ENCODE measurements at regions not wholly inside any gene's neighbourhood (a gene's known extent, or its start where the extent isn't known, plus 50 kb on each side); places are given as distances from the start of the nearest gene placed in this dataset.

GRCh38 chr13:90395846-90396245, 951.6 kb upstream of the MIR17HG start:
- ChIA-PET CTCF (no interaction called here), POLR2A (no interaction called here)
- Mint-ChIP-seq H3K27me3 (no peaks in the 10 kb centered on the region), H3K4me1 (ENCODE audit: low read depth) (no peaks in the 10 kb centered on the region), H3K9me3 (peaks cover 18% of the 10 kb centered on the region), H3K4me3 (no peak overlapping the region), H3K27ac (no peak overlapping the region), H3K36me3 (no peaks in the 10 kb centered on the region)
- intact Hi-C loops (cut with micrococcal nuclease), result no loop called here
- no peak for DNase-seq

- Mint-ChIP-seq H3K4me3 (no peak overlapping the region), H3K4me1 (ENCODE audit: low read depth) (no peaks in the 10 kb centered on the region), H3K27ac (no peak overlapping the region), H3K36me3 (no peaks in the 10 kb centered on the region), H3K9me3 (peaks cover 14% of the 10 kb centered on the region), H3K27me3 (no peaks in the 10 kb centered on the region)
- no peak for DNase-seq
- intact Hi-C loops (cut with micrococcal nuclease), result no loop called here
- ChIA-PET CTCF (no interaction called here), POLR2A (no interaction called here)
Observed at GRCh38 chr13:90396266-90396665, 951.2 kb upstream of the MIR17HG start.

GRCh38 chr13:90397503-90397902, 950.0 kb upstream of the MIR17HG start:
- Mint-ChIP-seq H3K4me1 (ENCODE audit: low read depth) (no peaks in the 10 kb centered on the region), H3K36me3 (no peaks in the 10 kb centered on the region), H3K27me3 (no peaks in the 10 kb centered on the region), H3K27ac (no peak overlapping the region), H3K4me3 (no peak overlapping the region), H3K9me3 (peaks cover 16% of the 10 kb centered on the region)
- DNase-seq, result no peak
- ChIA-PET POLR2A (no interaction called here), CTCF (no interaction called here)
- intact Hi-C loops (cut with micrococcal nuclease), result no loop called here

GRCh38 chr13:90400372-90400771, 947.1 kb upstream of the MIR17HG start:
- Mint-ChIP-seq H3K27me3 (no peaks in the 10 kb centered on the region), H3K36me3 (no peaks in the 10 kb centered on the region), H3K4me1 (ENCODE audit: low read depth) (no peaks in the 10 kb centered on the region), H3K4me3 (no peak overlapping the region), H3K27ac (no peak overlapping the region), H3K9me3 (peaks cover 22% of the 10 kb centered on the region)
- ChIA-PET POLR2A (no interaction called here), CTCF (no interaction called here)
- no peak for DNase-seq
- intact Hi-C loops (cut with micrococcal nuclease), result no loop called here

GRCh38 chr13:90401150-90401549, 946.3 kb upstream of the MIR17HG start:
- H3K9me3 Mint-ChIP-seq, result peaks cover 22% of the 10 kb centered on the region
- H3K4me1 Mint-ChIP-seq (ENCODE audit: low read depth), result no peaks in the 10 kb centered on the region
- DNase-seq, result no peak
- no peaks in the 10 kb centered on the region for H3K36me3 Mint-ChIP-seq
- no peak overlapping the region for H3K4me3 Mint-ChIP-seq
- no peaks in the 10 kb centered on the region for H3K27me3 Mint-ChIP-seq
- intact Hi-C loops (cut with micrococcal nuclease), result no loop called here
- ChIA-PET CTCF (no interaction called here), POLR2A (no interaction called here)
- H3K27ac Mint-ChIP-seq, result no peak overlapping the region

- Mint-ChIP-seq H3K4me3 (no peak overlapping the region), H3K36me3 (no peaks in the 10 kb centered on the region), H3K27ac (no peak overlapping the region), H3K27me3 (no peaks in the 10 kb centered on the region), H3K9me3 (peaks cover 22% of the 10 kb centered on the region), H3K4me1 (ENCODE audit: low read depth) (no peaks in the 10 kb centered on the region)
- ChIA-PET POLR2A (no interaction called here), CTCF (no interaction called here)
- no peak for DNase-seq
- intact Hi-C loops (cut with micrococcal nuclease), result no loop called here
Observed at GRCh38 chr13:90402102-90402501, 945.4 kb upstream of the MIR17HG start.

GRCh38 chr13:90402613-90403012, 944.9 kb upstream of the MIR17HG start:
- Mint-ChIP-seq H3K4me1 (ENCODE audit: low read depth) (no peaks in the 10 kb centered on the region), H3K27me3 (no peaks in the 10 kb centered on the region), H3K36me3 (no peaks in the 10 kb centered on the region), H3K27ac (no peak overlapping the region), H3K4me3 (no peak overlapping the region), H3K9me3 (peaks cover 20% of the 10 kb centered on the region)
- intact Hi-C loops (cut with micrococcal nuclease), result no loop called here
- POLR2A ChIA-PET, result no interaction called here
- CTCF ChIA-PET, result interaction anchor here (0.6 kb wide), 1 partner anchor 36 kb away, joined by 5 read pairs; no protein-coding TSS in a partner anchor
- DNase-seq, result no peak

GRCh38 chr13:90403330-90404082, 944.0 kb upstream of the MIR17HG start:
- intact Hi-C loops (cut with micrococcal nuclease), result no loop called here
- Mint-ChIP-seq H3K27ac (no peak overlapping the region), H3K4me1 (ENCODE audit: low read depth) (no peaks in the 10 kb centered on the region), H3K4me3 (no peak overlapping the region), H3K9me3 (peaks cover 17% of the 10 kb centered on the region), H3K27me3 (no peaks in the 10 kb centered on the region), H3K36me3 (no peaks in the 10 kb centered on the region)
- ChIA-PET CTCF (no interaction called here), POLR2A (no interaction called here)
- DNase-seq, result no peak

- Mint-ChIP-seq H3K36me3 (no peaks in the 10 kb centered on the region), H3K4me1 (ENCODE audit: low read depth) (no peaks in the 10 kb centered on the region)
Observed at GRCh38 chr13:90405301-90405700, 942.2 kb upstream of the MIR17HG start.

GRCh38 chr13:90412980-90413379, 934.5 kb upstream of the MIR17HG start:
- intact Hi-C loops (cut with micrococcal nuclease), result no loop called here
- POLR2A ChIA-PET, result no interaction called here

More at GRCh38 chr13:90405301-90405700, 942.2 kb upstream of the MIR17HG start:
- ChIA-PET POLR2A (no interaction called here), CTCF (no interaction called here)
- H3K27ac Mint-ChIP-seq, result no peak overlapping the region
- no peak for DNase-seq
- H3K4me3 Mint-ChIP-seq, result no peak overlapping the region
- intact Hi-C loops (cut with micrococcal nuclease), result no loop called here
- H3K27me3 Mint-ChIP-seq, result no peaks in the 10 kb centered on the region
- H3K9me3 Mint-ChIP-seq, result peaks cover 10% of the 10 kb centered on the region

GRCh38 chr13:90413548-90413947, 933.9 kb upstream of the MIR17HG start:
- Mint-ChIP-seq H3K27ac (no peak overlapping the region), H3K9me3 (peaks cover 5% of the 10 kb centered on the region), H3K4me3 (no peak overlapping the region), H3K36me3 (no peaks in the 10 kb centered on the region), H3K4me1 (ENCODE audit: low read depth) (no peaks in the 10 kb centered on the region), H3K27me3 (no peaks in the 10 kb centered on the region)
- DNase-seq, result no peak
- ChIA-PET CTCF (no interaction called here), POLR2A (no interaction called here)
- intact Hi-C loops (cut with micrococcal nuclease), result no loop called here

More at GRCh38 chr13:90412980-90413379, 934.5 kb upstream of the MIR17HG start:
- no peaks in the 10 kb centered on the region for H3K27me3 Mint-ChIP-seq
- H3K9me3 Mint-ChIP-seq, result peaks cover 5% of the 10 kb centered on the region
- H3K4me3 Mint-ChIP-seq, result no peak overlapping the region
- H3K27ac Mint-ChIP-seq, result no peak overlapping the region
- no peaks in the 10 kb centered on the region for H3K36me3 Mint-ChIP-seq
- no peak for DNase-seq
- CTCF ChIA-PET, result no interaction called here
- no peaks in the 10 kb centered on the region for H3K4me1 Mint-ChIP-seq (ENCODE audit: low read depth)

GRCh38 chr13:90414691-90415596, 932.5 kb upstream of the MIR17HG start:
- H3K36me3 Mint-ChIP-seq, result no peaks in the 10 kb centered on the region
- no peaks in the 10 kb centered on the region for H3K4me1 Mint-ChIP-seq (ENCODE audit: low read depth)
- H3K27me3 Mint-ChIP-seq, result no peaks in the 10 kb centered on the region
- no peak overlapping the region for H3K27ac Mint-ChIP-seq
- no peak overlapping the region for H3K4me3 Mint-ChIP-seq
- no peak for DNase-seq
- intact Hi-C loops (cut with micrococcal nuclease), result no loop called here
- ChIA-PET CTCF (no interaction called here), POLR2A (no interaction called here)
- H3K9me3 Mint-ChIP-seq, result peaks cover 5% of the 10 kb centered on the region

GRCh38 chr13:90415902-90416301, 931.6 kb upstream of the MIR17HG start:
- H3K27ac Mint-ChIP-seq, result no peak overlapping the region
- H3K36me3 Mint-ChIP-seq, result no peaks in the 10 kb centered on the region
- H3K4me3 Mint-ChIP-seq, result no peak overlapping the region
- no peaks in the 10 kb centered on the region for H3K4me1 Mint-ChIP-seq (ENCODE audit: low read depth)
- CTCF ChIA-PET, result interaction anchor here (1.0 kb wide), 1 partner anchor 30 kb away, joined by 4 read pairs; no protein-coding TSS in a partner anchor
- H3K27me3 Mint-ChIP-seq, result no peaks in the 10 kb centered on the region
- peaks cover 5% of the 10 kb centered on the region for H3K9me3 Mint-ChIP-seq
- intact Hi-C loops (cut with micrococcal nuclease), result no loop called here
- POLR2A ChIA-PET, result no interaction called here
- no peak for DNase-seq
